Karpas-422 (cell line): ENCODE measurements at regions not wholly inside any gene's neighbourhood (a gene's known extent, or its start where the extent isn't known, plus 50 kb on each side); places are given as distances from the start of the nearest gene placed in this dataset.
A peak's percentile ranks its signal among the peaks of the same experiment; 100 is the strongest.

Experiments
- DNase-seq: peaks from one replicate; pipeline ENCODE4 v3.0.0-alpha.2; 2015
- H2AFZ ChIP-seq: fragments of 200-600 bp; sonication (generic); 2 replicates; pipeline ENCODE4 v1.6.1; 2014; ENCODE audit warnings: antibody characterized with exemption, low read length, mixed read lengths
- H3K27ac ChIP-seq: fragments of 200-600 bp; sonication (generic); 2 replicates; pipeline ENCODE4 v1.5.1; 2014; ENCODE audit warnings: mild to moderate bottlenecking, low read length, moderate library complexity
- H3K27me3 ChIP-seq: fragments of 200-600 bp; sonication (generic); 2 replicates; pipeline ENCODE4 v1.6.1; 2014; ENCODE audit warnings: low read length, mixed read lengths
- H3K36me3 ChIP-seq: fragments of 200-600 bp; sonication (generic); 2 replicates; pipeline ENCODE4 v1.6.1; 2014; ENCODE audit warnings: low read length, mixed read lengths; ENCODE audit not compliant: insufficient read depth
- H3K4me1 ChIP-seq: fragments of 200-600 bp; sonication (generic); 2 replicates; pipeline ENCODE4 v1.6.1; 2014; ENCODE audit warnings: mild to moderate bottlenecking, low read length, mixed read lengths
- H3K4me2 ChIP-seq: fragments of 200-600 bp; sonication (generic); 2 replicates; pipeline ENCODE4 v1.6.1; 2014; ENCODE audit warnings: low read length, low read depth, mild to moderate bottlenecking; ENCODE audit not compliant: poor library complexity, severe bottlenecking
- H3K4me3 ChIP-seq: fragments of 200-600 bp; sonication (generic); 2 replicates; pipeline ENCODE4 v1.5.1; 2014; ENCODE audit warnings: mild to moderate bottlenecking, antibody characterized with exemption, low read length, mixed read lengths
- H3K79me2 ChIP-seq: fragments of 200-600 bp; sonication (generic); 2 replicates; pipeline ENCODE4 v1.6.1; 2014; ENCODE audit warnings: mild to moderate bottlenecking, low read length, mixed read lengths
- H3K9ac ChIP-seq: fragments of 200-600 bp; sonication (generic); 2 replicates; pipeline ENCODE4 v1.6.0; 2014; ENCODE audit warnings: low read length
- H3K9me2 ChIP-seq: fragments of 200-600 bp; sonication (generic), shearing (Covaris generic); replicated peaks from 2 replicates; pipeline ENCODE4 v1.6.0; 2014; ENCODE audit warnings: mild to moderate bottlenecking, low read length, moderate library complexity; ENCODE audit not compliant: insufficient read depth
- H3K9me3 ChIP-seq: fragments of 300-700, 200-600 bp; sonication (generic); 2 replicates; pipeline ENCODE4 v1.6.1; 2014; ENCODE audit warnings: low read length, mixed read lengths
- H4K20me1 ChIP-seq: fragments of 200-600 bp; sonication (generic); 2 replicates; pipeline ENCODE4 v1.6.1; 2014; ENCODE audit warnings: mild to moderate bottlenecking, antibody characterized with exemption, low read length, low read depth; ENCODE audit not compliant: insufficient read depth

DNA sequence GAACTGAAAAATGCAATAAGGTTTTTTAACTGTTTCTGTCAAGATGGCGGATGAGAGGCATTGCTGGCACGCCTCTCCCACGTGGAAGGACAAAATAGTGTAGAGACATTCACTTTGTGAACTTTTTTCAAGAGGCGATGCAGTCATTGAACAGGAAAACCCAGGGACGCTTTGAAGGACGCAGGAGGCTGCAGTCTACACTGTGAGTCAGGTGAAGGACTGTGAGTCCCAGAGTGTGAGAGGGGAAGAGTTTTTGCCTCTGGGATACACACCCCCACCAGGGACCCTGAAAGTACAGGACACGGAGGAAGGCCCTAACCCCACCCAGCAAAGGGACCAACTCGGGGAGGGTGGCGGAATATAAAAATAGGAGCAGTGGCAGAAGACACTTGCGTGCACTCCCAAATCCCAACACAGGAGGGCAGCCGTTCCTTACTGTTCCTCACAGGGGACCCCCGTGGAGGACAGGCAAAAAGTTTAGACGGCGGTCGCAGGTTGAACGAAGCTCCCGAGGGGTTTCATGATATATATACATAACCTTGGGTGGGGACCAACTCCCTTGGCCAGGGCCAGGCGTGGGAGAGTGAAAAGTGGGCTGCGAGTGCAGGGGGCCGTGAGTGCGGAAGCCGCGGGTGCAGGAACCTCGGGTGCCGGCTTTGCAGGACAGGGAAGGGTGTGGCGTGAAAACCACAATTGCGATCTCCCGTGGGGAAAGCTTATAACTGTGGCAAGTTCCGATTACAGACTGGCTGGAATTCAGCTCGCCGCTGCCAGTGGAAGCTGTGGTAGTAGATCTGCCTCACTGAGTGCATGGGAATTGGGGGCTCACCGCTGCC lies 82.0 kb upstream of the ALOX12 start:
- Histone ChIP-seq H4K20me1 (no peaks in the 10 kb centered on the region), H3K27ac (no peak overlapping the region), H3K9me3 (no peaks in the 10 kb centered on the region), H3K27me3 (peaks cover 4% of the 10 kb centered on the region; the same call in 1 of the 2 replicates), H3K36me3 (no peaks in the 10 kb centered on the region), H3K9ac (no peak overlapping the region), H3K4me2 (no peak overlapping the region), H3K79me2 (no peaks in the 10 kb centered on the region), H2AFZ (no peak overlapping the region), H3K9me2 (no peaks in the 10 kb centered on the region), H3K4me3 (no peak overlapping the region), H3K4me1 (peaks cover 11% of the 10 kb centered on the region; the same call in 1 of the 2 replicates)
- DNase-seq, result peak; percentile 88

DNA sequence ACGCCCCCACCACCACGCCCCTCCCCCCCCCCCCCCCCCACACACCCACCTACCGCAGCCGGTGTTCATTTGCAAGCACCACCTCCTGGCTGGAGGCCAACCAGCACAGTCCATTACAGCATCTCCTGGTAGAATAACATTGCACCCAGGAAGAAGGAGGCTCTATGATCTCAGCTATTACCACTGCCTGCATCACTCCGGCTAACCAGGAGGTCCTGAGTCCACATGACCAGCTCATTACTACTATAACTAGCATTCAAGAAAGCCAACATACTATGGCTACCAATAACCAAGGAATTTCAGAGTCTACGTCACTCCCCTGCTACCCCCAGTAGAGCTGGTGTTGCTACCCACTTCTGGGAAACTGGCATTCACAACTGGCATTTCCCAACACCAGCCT lies 81.1 kb upstream of the ALOX12 start:
- H2AFZ ChIP-seq, result no peak overlapping the region
- DNase-seq, result peak; percentile 65
- no peak overlapping the region for H3K9ac ChIP-seq
- no peak overlapping the region for H3K4me3 ChIP-seq
- no peaks in the 10 kb centered on the region for H3K9me2 ChIP-seq
- no peak overlapping the region for H3K27ac ChIP-seq
- no peaks in the 10 kb centered on the region for H3K79me2 ChIP-seq
- no peaks in the 10 kb centered on the region for H3K36me3 ChIP-seq
- no peak overlapping the region for H3K4me2 ChIP-seq
- H3K9me3 ChIP-seq, result no peaks in the 10 kb centered on the region
- peaks cover 4% of the 10 kb centered on the region; the same call in 1 of the 2 replicates for H3K27me3 ChIP-seq
- H3K4me1 ChIP-seq, result peaks cover 11% of the 10 kb centered on the region; the same call in 1 of the 2 replicates
- H4K20me1 ChIP-seq, result no peaks in the 10 kb centered on the region

DNA sequence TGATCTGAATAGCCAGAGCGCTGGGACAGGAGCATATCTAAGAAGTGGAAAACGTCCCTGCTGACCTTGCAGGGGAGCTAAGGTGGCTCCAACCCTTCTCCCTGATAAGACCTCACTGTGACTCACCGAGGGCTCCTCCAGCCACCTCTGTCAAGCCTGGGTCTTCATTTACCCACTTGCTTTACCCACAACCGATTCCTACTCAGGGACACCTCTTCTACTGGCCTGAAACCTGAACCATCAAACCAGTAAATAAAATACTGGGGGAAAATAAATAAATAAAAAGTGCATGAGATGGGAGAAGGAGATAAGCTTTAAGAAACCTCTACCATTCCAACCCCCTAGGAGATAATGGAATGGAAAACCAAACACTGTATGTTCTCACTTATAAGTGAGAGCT lies 80.2 kb upstream of the ALOX12 start:
- Histone ChIP-seq H3K4me2 (no peak overlapping the region), H3K9ac (no peak overlapping the region), H3K9me2 (no peaks in the 10 kb centered on the region), H3K9me3 (no peaks in the 10 kb centered on the region), H3K4me1 (peaks cover 11% of the 10 kb centered on the region; the same call in 1 of the 2 replicates), H3K79me2 (no peaks in the 10 kb centered on the region), H4K20me1 (no peaks in the 10 kb centered on the region), H3K36me3 (no peaks in the 10 kb centered on the region), H3K4me3 (no peak overlapping the region), H2AFZ (no peak overlapping the region), H3K27me3 (peaks cover 4% of the 10 kb centered on the region; the same call in 1 of the 2 replicates), H3K27ac (no peak overlapping the region)
- no peak for DNase-seq

DNA sequence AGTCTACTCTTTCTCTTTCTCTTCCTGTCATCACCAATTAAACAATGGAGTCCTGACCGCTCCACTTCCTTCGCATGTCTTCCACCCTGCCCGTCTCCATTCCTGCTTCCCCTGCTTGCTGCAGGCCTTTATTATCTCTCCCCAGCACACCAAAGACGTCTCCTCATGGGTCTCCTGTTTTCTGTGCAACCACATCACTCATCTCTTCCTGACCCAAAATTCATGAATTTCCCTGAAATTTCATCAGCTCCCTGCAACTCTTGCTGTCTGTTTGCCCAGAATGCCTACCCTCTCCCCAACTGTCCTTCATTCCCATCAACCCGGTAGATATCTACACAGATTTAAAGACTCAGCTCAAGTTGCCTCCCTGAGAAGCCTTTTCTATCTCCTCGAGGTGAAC lies 76.7 kb upstream of the ALOX12 start:
- H3K9me3 ChIP-seq, result no peaks in the 10 kb centered on the region
- peaks cover 4% of the 10 kb centered on the region; the same call in 1 of the 2 replicates for H3K27me3 ChIP-seq
- H3K27ac ChIP-seq, result no peak overlapping the region
- no peaks in the 10 kb centered on the region for H3K79me2 ChIP-seq
- H3K4me2 ChIP-seq, result no peak overlapping the region
- no peak overlapping the region for H2AFZ ChIP-seq
- peaks cover 7% of the 10 kb centered on the region; the same call in 1 of the 2 replicates for H3K4me1 ChIP-seq
- H3K9me2 ChIP-seq, result no peaks in the 10 kb centered on the region
- no peak for DNase-seq
- H3K9ac ChIP-seq, result no peak overlapping the region
- no peak overlapping the region for H3K4me3 ChIP-seq
- no peaks in the 10 kb centered on the region for H4K20me1 ChIP-seq
- H3K36me3 ChIP-seq, result no peaks in the 10 kb centered on the region

DNA sequence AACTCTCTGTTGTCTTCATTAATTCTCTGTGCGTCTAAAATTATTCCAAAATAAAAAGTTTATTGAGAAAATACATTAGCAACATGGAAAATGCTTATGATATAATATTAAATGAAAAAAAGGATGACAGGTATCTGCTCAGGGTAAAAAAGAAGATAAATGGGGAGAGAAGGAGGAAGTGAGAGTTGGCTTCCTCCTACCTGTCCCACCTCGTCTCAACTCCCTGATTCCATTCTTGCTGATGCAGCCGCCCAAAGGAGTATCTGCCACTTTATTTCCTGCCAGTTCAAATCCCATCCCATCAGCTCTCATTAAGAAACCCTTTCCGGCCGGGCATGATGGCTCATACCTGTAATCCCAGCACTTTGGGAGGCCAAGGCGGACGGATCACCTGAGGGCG lies 72.5 kb upstream of the ALOX12 start:
- Histone ChIP-seq H3K27ac (no peak overlapping the region), H3K4me3 (no peak overlapping the region), H3K9ac (no peak overlapping the region), H3K9me2 (no peaks in the 10 kb centered on the region), H3K36me3 (no peaks in the 10 kb centered on the region), H3K9me3 (no peaks in the 10 kb centered on the region), H3K4me1 (no peaks in the 10 kb centered on the region), H3K27me3 (peaks cover 4% of the 10 kb centered on the region; the same call in 1 of the 2 replicates), H3K79me2 (no peaks in the 10 kb centered on the region), H4K20me1 (no peaks in the 10 kb centered on the region), H3K4me2 (no peak overlapping the region), H2AFZ (no peak overlapping the region)
- no peak for DNase-seq

DNA sequence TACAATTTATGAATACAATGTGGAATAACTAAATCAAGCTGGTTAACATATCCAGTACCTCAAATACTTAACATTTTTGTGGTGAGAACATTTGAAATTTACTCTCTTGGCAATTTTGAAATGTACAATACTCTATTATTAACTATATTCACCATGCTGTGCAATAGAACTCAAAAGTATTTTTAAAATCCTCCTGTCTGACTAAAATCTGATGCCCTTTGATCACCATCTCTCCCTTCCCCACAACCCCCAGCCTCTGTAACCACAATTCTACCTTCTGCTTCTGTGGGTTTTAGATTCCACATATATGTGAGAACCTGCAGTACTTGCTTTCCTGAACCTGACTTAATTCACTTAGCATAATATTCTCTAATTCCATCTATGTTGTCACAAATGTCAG lies 71.6 kb upstream of the ALOX12 start:
- H3K9me2 ChIP-seq, result no peaks in the 10 kb centered on the region
- no peaks in the 10 kb centered on the region for H3K36me3 ChIP-seq
- no peaks in the 10 kb centered on the region for H4K20me1 ChIP-seq
- DNase-seq, result no peak
- H3K9ac ChIP-seq, result no peak overlapping the region
- H3K79me2 ChIP-seq, result no peaks in the 10 kb centered on the region
- no peaks in the 10 kb centered on the region for H3K4me1 ChIP-seq
- H3K27me3 ChIP-seq, result no peaks in the 10 kb centered on the region
- no peaks in the 10 kb centered on the region for H3K9me3 ChIP-seq
- H2AFZ ChIP-seq, result no peak overlapping the region
- no peak overlapping the region for H3K27ac ChIP-seq
- no peak overlapping the region for H3K4me2 ChIP-seq
- no peak overlapping the region for H3K4me3 ChIP-seq

DNA sequence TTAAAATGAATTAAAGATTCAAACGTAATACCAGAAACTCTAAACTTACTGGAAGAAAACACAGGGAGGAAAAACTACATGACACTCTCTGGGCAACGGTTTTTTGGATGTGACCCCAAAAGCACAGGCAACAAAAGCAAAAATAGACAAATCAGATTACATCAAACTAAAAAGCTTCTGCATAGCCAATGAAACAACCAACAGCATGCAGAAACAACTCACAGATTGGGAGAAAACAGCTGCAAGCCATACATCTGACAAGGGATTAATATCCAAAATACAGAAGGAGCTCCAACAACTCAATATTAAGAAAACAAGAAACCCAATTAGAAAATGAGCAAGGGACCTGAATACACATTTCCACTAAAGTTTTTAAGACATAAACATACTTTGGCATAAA lies 69.2 kb upstream of the ALOX12 start:
- Histone ChIP-seq H3K27me3 (no peaks in the 10 kb centered on the region), H3K27ac (no peak overlapping the region), H4K20me1 (no peaks in the 10 kb centered on the region), H2AFZ (no peak overlapping the region), H3K4me1 (no peaks in the 10 kb centered on the region), H3K9me2 (no peaks in the 10 kb centered on the region), H3K36me3 (no peaks in the 10 kb centered on the region), H3K4me3 (no peak overlapping the region), H3K9ac (no peak overlapping the region), H3K9me3 (no peaks in the 10 kb centered on the region), H3K4me2 (no peak overlapping the region), H3K79me2 (no peaks in the 10 kb centered on the region)
- DNase-seq, result no peak

DNA sequence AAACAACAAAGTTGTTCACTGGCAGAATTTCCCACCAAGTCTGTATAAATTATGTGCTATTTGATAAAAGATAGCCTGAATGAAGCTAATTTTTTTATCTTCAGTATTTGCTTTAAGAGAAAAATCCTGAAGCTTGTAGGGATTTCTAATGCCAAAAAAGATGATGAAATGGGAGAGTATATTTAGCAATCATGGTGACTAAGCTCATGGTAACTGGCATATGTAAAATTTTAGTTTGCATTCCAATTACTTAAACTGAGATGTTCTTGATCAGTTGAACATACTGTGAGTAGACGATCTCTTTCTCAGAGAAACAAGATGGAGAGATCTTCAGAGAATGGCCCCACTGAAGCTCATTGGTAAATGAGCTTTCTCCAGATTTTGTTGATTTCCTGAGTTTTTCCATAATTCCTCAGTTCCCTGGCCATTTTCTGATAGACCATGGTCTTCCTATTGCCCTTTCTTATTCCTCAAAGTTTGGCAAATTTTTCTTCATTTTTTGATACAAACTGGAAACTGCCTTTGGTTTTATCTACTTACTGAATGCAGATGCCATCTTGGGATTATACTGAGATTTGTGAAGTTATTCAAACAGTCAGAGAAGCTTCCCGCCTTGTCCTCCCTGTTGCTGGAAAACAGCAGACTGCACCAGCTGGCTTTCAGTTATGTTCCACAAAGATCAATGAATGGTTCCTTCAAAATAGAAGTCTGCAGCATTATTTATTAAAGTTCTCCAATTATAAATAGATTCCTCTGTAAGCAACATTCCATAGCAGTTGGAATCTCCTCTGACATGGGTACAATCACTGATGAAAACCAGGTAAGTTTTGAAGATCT lies 68.3 kb upstream of the ALOX12 start:
- Histone ChIP-seq H3K27ac (no peak overlapping the region), H3K4me1 (no peaks in the 10 kb centered on the region), H3K4me2 (no peak overlapping the region), H3K79me2 (no peaks in the 10 kb centered on the region), H3K9ac (no peak overlapping the region), H4K20me1 (no peaks in the 10 kb centered on the region), H3K36me3 (no peaks in the 10 kb centered on the region), H3K27me3 (no peaks in the 10 kb centered on the region), H3K9me2 (no peaks in the 10 kb centered on the region), H3K4me3 (no peak overlapping the region), H2AFZ (no peak overlapping the region), H3K9me3 (no peaks in the 10 kb centered on the region)
- no peak for DNase-seq
